ENCODE measurements at regions not wholly inside any gene's neighbourhood (a gene's known extent, or its start where the extent isn't known, plus 50 kb on each side); places are given as distances from the start of the nearest gene placed in this dataset.

DNA sequence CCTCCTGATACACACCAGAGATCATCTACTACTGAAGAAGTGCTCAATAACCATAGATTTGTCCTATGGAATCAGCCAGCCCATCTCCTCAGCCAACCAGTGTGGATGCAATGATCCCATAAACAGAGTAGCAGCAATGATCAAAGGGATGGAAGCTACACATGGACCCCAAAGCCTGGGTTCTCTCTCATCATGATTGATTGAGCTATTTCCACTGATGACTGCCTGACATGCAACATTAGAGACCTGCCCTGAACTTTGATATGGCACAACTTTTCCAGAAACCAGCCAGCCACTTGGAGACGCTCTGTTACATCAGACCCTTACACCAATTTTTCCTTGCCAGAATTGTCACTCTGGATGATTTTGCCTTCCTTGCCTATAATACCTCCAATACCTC is 471.6 kb downstream of the BUD13 start:
- no peak overlapping the region for H3K27ac ChIP-seq (ENCODE audit: low read depth in 2 of 2, low read length in 1 of 2)
- H2AFZ ChIP-seq (ENCODE audit: low read depth): no peak overlapping the region
- H3K4me1 ChIP-seq (ENCODE audit: control insufficient read depth in 1 of 2, insufficient read depth in 2 of 2, low read depth in 1 of 2, low read length in 1 of 2): no peaks in the 10 kb centered on the region
- no peaks in the 10 kb centered on the region for H3K36me3 ChIP-seq (replicated peaks in 1 of 2; ENCODE audit: control insufficient read depth in 1 of 2, insufficient read depth in 2 of 2, low read length in 1 of 2)
- 47% methylated on average over 1 of the region's 1 CpG for WGBS (ENCODE audit: low lambda C conversion rate)
- H4K20me1 ChIP-seq (ENCODE audit: insufficient read depth): no peaks in the 10 kb centered on the region
- no peak overlapping the region for H3K9ac ChIP-seq
- no peak overlapping the region for H3K4me2 ChIP-seq
- H3K9me3 ChIP-seq: no peaks in the 10 kb centered on the region
- TF ChIP-seq, protein P1, sequence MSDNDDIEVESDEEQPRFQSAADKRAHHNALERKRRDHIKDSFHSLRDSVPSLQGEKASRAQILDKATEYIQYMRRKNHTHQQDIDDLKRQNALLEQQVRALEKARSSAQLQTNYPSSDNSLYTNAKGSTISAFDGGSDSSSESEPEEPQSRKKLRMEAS (IDR thresholded peaks at IDR 0.05; ENCODE audit: low read depth): no peak
- TF ChIP-seq, protein P2, sequence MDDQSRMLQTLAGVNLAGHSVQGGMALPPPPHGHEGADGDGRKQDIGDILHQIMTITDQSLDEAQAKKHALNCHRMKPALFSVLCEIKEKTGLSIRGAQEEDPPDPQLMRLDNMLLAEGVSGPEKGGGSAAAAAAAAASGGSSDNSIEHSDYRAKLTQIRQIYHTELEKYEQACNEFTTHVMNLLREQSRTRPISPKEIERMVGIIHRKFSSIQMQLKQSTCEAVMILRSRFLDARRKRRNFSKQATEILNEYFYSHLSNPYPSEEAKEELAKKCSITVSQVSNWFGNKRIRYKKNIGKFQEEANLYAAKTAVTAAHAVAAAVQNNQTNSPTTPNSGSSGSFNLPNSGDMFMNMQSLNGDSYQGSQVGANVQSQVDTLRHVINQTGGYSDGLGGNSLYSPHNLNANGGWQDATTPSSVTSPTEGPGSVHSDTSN (IDR thresholded peaks at IDR 0.05): no peak
- TF ChIP-seq RFX5 (IDR thresholded peaks at IDR 0.05; ENCODE audit: low read length): no peak
- TF ChIP-seq TEAD4 (IDR thresholded peaks at IDR 0.05; ENCODE audit: borderline replicate concordance, insufficient read depth): no peak
- TF ChIP-seq GATA2 (CRISPR knock-in tag; IDR thresholded peaks at IDR 0.05): no peak
- ChIA-PET POLR2A (no interaction called here), CTCF (interaction anchor here (0.7 to 1.6 kb wide), 4 partner anchors 24 to 390 kb away, joined by 3 to 4 read pairs (median 3); no protein-coding TSS in a partner anchor)
- no peaks in the 10 kb centered on the region; the same call in 1 of the 2 replicates for H3K27me3 ChIP-seq (ENCODE audit: insufficient read depth)
- no peaks in the 10 kb centered on the region for H3F3A ChIP-seq (replicated peaks; ENCODE audit: insufficient read depth)
- DNase-seq: no peak
- H3K4me3 ChIP-seq (ENCODE audit: low read depth in 2 of 2, low read length in 1 of 2): no peak overlapping the region
- no peaks in the 10 kb centered on the region for H3K9me2 ChIP-seq
- no peaks in the 10 kb centered on the region for H3K79me2 ChIP-seq (ENCODE audit: insufficient read depth)

DNA sequence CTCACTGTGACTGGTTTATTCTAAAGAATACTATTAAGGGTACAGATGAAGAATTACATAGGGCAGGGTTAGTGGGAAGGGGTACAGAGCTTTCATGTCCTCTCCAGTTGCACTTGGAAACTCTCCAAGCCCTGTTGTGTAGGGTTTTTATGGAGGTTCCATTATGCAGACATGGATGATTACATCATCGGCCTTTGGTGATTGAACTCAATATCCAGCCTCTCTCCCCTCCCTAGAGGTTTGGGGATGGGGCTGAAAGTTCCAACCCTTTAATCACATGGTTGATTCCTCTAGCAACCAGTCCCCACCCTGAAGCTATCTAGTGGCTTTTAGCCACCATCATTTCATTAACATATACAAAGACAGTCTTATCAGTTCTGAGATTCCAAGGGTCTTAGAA is 472.6 kb downstream of the BUD13 start:
- H3K9me2 ChIP-seq: no peaks in the 10 kb centered on the region
- H2AFZ ChIP-seq (ENCODE audit: low read depth): no peak overlapping the region
- no peak overlapping the region for H3K4me3 ChIP-seq (ENCODE audit: low read depth in 2 of 2, low read length in 1 of 2)
- H3K79me2 ChIP-seq (ENCODE audit: insufficient read depth): no peaks in the 10 kb centered on the region
- no peak overlapping the region for H3K9ac ChIP-seq
- H3K4me2 ChIP-seq: no peak overlapping the region
- POLR2A ChIA-PET: no interaction called here
- 13% methylated on average over 1 of the region's 1 CpG for WGBS (ENCODE audit: low lambda C conversion rate)
- H3K27ac ChIP-seq (ENCODE audit: low read depth in 2 of 2, low read length in 1 of 2): no peak overlapping the region
- H3K36me3 ChIP-seq (replicated peaks in 1 of 2; ENCODE audit: control insufficient read depth in 1 of 2, insufficient read depth in 2 of 2, low read length in 1 of 2): no peaks in the 10 kb centered on the region
- H3K4me1 ChIP-seq (ENCODE audit: control insufficient read depth in 1 of 2, insufficient read depth in 2 of 2, low read depth in 1 of 2, low read length in 1 of 2): no peaks in the 10 kb centered on the region; a peak in 1 of 4 replicates
- H3F3A ChIP-seq (replicated peaks; ENCODE audit: insufficient read depth): no peaks in the 10 kb centered on the region
- no peaks in the 10 kb centered on the region for H3K9me3 ChIP-seq
- no peak for DNase-seq
- H4K20me1 ChIP-seq (ENCODE audit: insufficient read depth): no peaks in the 10 kb centered on the region
- no peak for TF ChIP-seq NRF1 (IDR thresholded peaks at IDR 0.05; ENCODE audit: low read depth, low read length)
- TF ChIP-seq GATA2 (CRISPR knock-in tag; IDR thresholded peaks at IDR 0.05): no peak
- no peak for TF ChIP-seq TCF12 (IDR thresholded peaks at IDR 0.05)
- no peaks in the 10 kb centered on the region; the same call in 1 of the 2 replicates for H3K27me3 ChIP-seq (ENCODE audit: insufficient read depth)
- CTCF ChIA-PET: interaction anchor here (1.6 kb wide), 1 partner anchor 25 kb away, joined by 3 read pairs; no protein-coding TSS in a partner anchor

DNA sequence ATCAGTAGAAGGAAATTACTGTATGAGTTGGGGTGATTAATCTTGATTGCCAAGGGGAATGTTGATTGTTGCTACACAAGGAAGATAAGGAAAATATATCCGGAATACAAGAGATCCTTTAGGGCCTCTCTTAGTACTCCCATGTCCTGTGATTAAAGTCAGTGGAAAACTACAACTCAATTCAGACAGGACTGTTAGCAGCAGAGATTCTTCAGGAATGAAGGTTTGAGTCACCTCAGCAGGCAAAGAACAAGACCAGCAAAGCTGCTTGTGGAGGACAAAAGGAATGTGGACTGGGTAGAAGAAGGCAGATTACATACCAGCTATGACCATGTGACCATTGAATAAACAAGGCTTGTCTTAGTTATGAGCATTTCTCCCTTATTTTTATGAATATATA is 478.2 kb downstream of the BUD13 start:
- no peak overlapping the region; the same call in 1 of the 2 replicates for H3K9ac ChIP-seq
- WGBS (ENCODE audit: low lambda C conversion rate): 9% methylated on average over 1 of the region's 1 CpG
- peaks cover 0 to 8% of the 10 kb centered on the region in 2 experiments; a peak in 2 of 4 replicates for H3K4me1 ChIP-seq (ENCODE audit: control insufficient read depth in 1 of 2, insufficient read depth in 2 of 2, low read depth in 1 of 2, low read length in 1 of 2)
- peak overlapping the region in 1 of 2 experiments; percentile 84; a peak in 2 of 4 replicates for H3K27ac ChIP-seq (ENCODE audit: low read depth in 2 of 2, low read length in 1 of 2)
- ChIA-PET POLR2A (no interaction called here), CTCF (no interaction called here)
- no peaks in the 10 kb centered on the region for H3K9me3 ChIP-seq
- H3K36me3 ChIP-seq (replicated peaks in 1 of 2; ENCODE audit: control insufficient read depth in 1 of 2, insufficient read depth in 2 of 2, low read length in 1 of 2): no peaks in the 10 kb centered on the region
- H4K20me1 ChIP-seq (ENCODE audit: insufficient read depth): no peaks in the 10 kb centered on the region
- DNase-seq: no peak
- no peak overlapping the region for H3K4me3 ChIP-seq (ENCODE audit: low read depth in 2 of 2, low read length in 1 of 2)
- H3K79me2 ChIP-seq (ENCODE audit: insufficient read depth): no peaks in the 10 kb centered on the region
- no peaks in the 10 kb centered on the region for H3K9me2 ChIP-seq
- no peaks in the 10 kb centered on the region for H3K27me3 ChIP-seq (ENCODE audit: insufficient read depth)
- H3F3A ChIP-seq (replicated peaks; ENCODE audit: insufficient read depth): peaks cover 8% of the 10 kb centered on the region
- H3K4me2 ChIP-seq: peak overlapping the region; percentile 16
- H2AFZ ChIP-seq (ENCODE audit: low read depth): 0 out of 2 replicates have a peak overlapping the region, but pooled peaks have one; percentile 43
- TF ChIP-seq, protein P3, sequence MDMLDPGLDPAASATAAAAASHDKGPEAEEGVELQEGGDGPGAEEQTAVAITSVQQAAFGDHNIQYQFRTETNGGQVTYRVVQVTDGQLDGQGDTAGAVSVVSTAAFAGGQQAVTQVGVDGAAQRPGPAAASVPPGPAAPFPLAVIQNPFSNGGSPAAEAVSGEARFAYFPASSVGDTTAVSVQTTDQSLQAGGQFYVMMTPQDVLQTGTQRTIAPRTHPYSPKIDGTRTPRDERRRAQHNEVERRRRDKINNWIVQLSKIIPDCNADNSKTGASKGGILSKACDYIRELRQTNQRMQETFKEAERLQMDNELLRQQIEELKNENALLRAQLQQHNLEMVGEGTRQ (IDR thresholded peaks at IDR 0.05; ENCODE audit: borderline replicate concordance, low read depth, low read length): no peak
- TF ChIP-seq POLR2AphosphoS5 (IDR thresholded peaks at IDR 0.05; ENCODE audit: low read depth, low read length) (no peak), TEAD4 (IDR thresholded peaks at IDR 0.05; ENCODE audit: borderline replicate concordance, insufficient read depth) (no peak), FOSL2 (IDR thresholded peaks at IDR 0.05; ENCODE audit: borderline replicate concordance, low read depth) (peak; percentile 28; the same call in 1 of the 2 replicates), TCF12 (IDR thresholded peaks at IDR 0.05) (peak; percentile 12; the same call in 1 of the 2 replicates), MXI1 (IDR thresholded peaks at IDR 0.05; ENCODE audit: low read depth, low read length) (no peak), EP300 (IDR thresholded peaks at IDR 0.05; ENCODE audit: borderline replicate concordance in 1 of 2, low read depth in 1 of 2, low read length in 1 of 2) (no peak), RAD21 (IDR thresholded peaks at IDR 0.05; ENCODE audit: low read length) (no peak)
- TF ChIP-seq, protein P4, sequence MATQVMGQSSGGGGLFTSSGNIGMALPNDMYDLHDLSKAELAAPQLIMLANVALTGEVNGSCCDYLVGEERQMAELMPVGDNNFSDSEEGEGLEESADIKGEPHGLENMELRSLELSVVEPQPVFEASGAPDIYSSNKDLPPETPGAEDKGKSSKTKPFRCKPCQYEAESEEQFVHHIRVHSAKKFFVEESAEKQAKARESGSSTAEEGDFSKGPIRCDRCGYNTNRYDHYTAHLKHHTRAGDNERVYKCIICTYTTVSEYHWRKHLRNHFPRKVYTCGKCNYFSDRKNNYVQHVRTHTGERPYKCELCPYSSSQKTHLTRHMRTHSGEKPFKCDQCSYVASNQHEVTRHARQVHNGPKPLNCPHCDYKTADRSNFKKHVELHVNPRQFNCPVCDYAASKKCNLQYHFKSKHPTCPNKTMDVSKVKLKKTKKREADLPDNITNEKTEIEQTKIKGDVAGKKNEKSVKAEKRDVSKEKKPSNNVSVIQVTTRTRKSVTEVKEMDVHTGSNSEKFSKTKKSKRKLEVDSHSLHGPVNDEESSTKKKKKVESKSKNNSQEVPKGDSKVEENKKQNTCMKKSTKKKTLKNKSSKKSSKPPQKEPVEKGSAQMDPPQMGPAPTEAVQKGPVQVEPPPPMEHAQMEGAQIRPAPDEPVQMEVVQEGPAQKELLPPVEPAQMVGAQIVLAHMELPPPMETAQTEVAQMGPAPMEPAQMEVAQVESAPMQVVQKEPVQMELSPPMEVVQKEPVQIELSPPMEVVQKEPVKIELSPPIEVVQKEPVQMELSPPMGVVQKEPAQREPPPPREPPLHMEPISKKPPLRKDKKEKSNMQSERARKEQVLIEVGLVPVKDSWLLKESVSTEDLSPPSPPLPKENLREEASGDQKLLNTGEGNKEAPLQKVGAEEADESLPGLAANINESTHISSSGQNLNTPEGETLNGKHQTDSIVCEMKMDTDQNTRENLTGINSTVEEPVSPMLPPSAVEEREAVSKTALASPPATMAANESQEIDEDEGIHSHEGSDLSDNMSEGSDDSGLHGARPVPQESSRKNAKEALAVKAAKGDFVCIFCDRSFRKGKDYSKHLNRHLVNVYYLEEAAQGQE (IDR thresholded peaks at IDR 0.05; ENCODE audit: low read depth, low read length): no peak
- TF ChIP-seq, protein P5, sequence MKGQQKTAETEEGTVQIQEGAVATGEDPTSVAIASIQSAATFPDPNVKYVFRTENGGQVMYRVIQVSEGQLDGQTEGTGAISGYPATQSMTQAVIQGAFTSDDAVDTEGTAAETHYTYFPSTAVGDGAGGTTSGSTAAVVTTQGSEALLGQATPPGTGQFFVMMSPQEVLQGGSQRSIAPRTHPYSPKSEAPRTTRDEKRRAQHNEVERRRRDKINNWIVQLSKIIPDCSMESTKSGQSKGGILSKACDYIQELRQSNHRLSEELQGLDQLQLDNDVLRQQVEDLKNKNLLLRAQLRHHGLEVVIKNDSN (IDR thresholded peaks at IDR 0.05; ENCODE audit: borderline replicate concordance, low read depth): peak; percentile 78; the same call in 1 of the 2 replicates

Measured in SK-N-SH (cell line).